Body of pancreas (tissue), 4 donors: ENCODE measurements at regions not wholly inside any gene's neighbourhood (a gene's known extent, or its start where the extent isn't known, plus 50 kb on each side); places are given as distances from the start of the nearest gene placed in this dataset.

Source experiments
- ATAC-seq: fragments of 150-250 bp; one replicate; pipeline ENCODE4 v1.9.1; 2016
- DNase-seq, 4 donors: peaks; one replicate each; pipeline ENCODE4 v3.0.0-alpha.2; 2019
- H3K27ac ChIP-seq, 4 donors: fragments of 200-600 bp; sonication (generic); 1 replicate in 3 of 4; 2 replicates in 1 of 4; pipeline versions ENCODE4 v1.5.1 to v1.6.1; 2016 to 2019; ENCODE audit warnings: mild to moderate bottlenecking in 1 of 4, mixed read lengths in 1 of 4, moderate library complexity in 1 of 4
- H3K27me3 ChIP-seq, 2 donors: fragments of 200-600 bp; sonication (generic); one replicate each; pipeline ENCODE4 v1.6.0; 2016; ENCODE audit warnings: mild to moderate bottlenecking in 1 of 2
- H3K36me3 ChIP-seq, 2 donors: fragments of 200-600 bp; sonication (generic); replicated peaks in 1 of 2; 2 replicates each; pipeline ENCODE4 v1.5.1; 2016; ENCODE audit warnings: low read depth in 2 of 2; ENCODE audit not compliant: insufficient read depth in 1 of 2
- H3K4me1 ChIP-seq: fragments of 200-600 bp; sonication (generic); one replicate; pipeline ENCODE4 v1.6.0; 2016
- H3K4me3 ChIP-seq, 2 donors: fragments of 200-600 bp; sonication (generic); 1 replicate in 1 of 2; 2 replicates in 1 of 2; pipeline ENCODE4 v1.5.1; 2016 to 2019
- H3K9me3 ChIP-seq, 3 donors: fragments of 200-600 bp; sonication (generic); 1 replicate in 2 of 3; 2 replicates in 1 of 3; pipeline ENCODE4 v1.5.1; 2016
- POLR2A ChIP-seq, 3 donors: fragments of 450-650 bp; IDR thresholded peaks; one replicate each; pipeline ENCODE4 v1.6.1; 2016; ENCODE audit warnings: antibody characterized with exemption in 3 of 3, mild to moderate bottlenecking in 2 of 3
- WGBS, 2 donors: methylation state at CpG; one replicate each; pipeline ENCODE4 v1.1.5; 2017; 5-methylcytosine and 5-hydroxymethylcytosine counted together
- intact Hi-C: fragments of 100-400 bp; cut with DNase I; formaldehyde crosslinking; loops from one replicate; pipeline ENCODE4 v1.15.1; 2023
- TF ChIP-seq, protein P1 (sequence below), 7 experiments: fragments of 450-650 bp in 4 of 7; fragments of 200-600 bp in 3 of 7; sonication (generic) in 3 of 7; IDR thresholded peaks; one replicate each; pipeline ENCODE4 v1.5.1; 2016 to 2019; ENCODE audit warnings: antibody characterized with exemption in 7 of 7

- no peaks in the 10 kb centered on the region for H3K4me1 ChIP-seq
- no peak overlapping the region for H3K27ac ChIP-seq
- WGBS, 2 donors, result 63 to 64% methylated on average over 1 of the region's 1 CpG
- no peak overlapping the region for H3K4me3 ChIP-seq
- intact Hi-C loops, result no loop called here
- ATAC-seq, result no peak
- no peaks in the 10 kb centered on the region for H3K9me3 ChIP-seq
- DNase-seq, result no peak
- no peaks in the 10 kb centered on the region for H3K27me3 ChIP-seq
- no peaks in the 10 kb centered on the region for H3K36me3 ChIP-seq
- TF ChIP-seq, protein P1, sequence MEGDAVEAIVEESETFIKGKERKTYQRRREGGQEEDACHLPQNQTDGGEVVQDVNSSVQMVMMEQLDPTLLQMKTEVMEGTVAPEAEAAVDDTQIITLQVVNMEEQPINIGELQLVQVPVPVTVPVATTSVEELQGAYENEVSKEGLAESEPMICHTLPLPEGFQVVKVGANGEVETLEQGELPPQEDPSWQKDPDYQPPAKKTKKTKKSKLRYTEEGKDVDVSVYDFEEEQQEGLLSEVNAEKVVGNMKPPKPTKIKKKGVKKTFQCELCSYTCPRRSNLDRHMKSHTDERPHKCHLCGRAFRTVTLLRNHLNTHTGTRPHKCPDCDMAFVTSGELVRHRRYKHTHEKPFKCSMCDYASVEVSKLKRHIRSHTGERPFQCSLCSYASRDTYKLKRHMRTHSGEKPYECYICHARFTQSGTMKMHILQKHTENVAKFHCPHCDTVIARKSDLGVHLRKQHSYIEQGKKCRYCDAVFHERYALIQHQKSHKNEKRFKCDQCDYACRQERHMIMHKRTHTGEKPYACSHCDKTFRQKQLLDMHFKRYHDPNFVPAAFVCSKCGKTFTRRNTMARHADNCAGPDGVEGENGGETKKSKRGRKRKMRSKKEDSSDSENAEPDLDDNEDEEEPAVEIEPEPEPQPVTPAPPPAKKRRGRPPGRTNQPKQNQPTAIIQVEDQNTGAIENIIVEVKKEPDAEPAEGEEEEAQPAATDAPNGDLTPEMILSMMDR (IDR thresholded peaks at IDR 0.05), result no peak
- no peak for TF ChIP-seq POLR2A (IDR thresholded peaks at IDR 0.05)
Measured at GRCh38 chr11:37647767-37648166, 1049.7 kb upstream of the RAG2 start.

DNA sequence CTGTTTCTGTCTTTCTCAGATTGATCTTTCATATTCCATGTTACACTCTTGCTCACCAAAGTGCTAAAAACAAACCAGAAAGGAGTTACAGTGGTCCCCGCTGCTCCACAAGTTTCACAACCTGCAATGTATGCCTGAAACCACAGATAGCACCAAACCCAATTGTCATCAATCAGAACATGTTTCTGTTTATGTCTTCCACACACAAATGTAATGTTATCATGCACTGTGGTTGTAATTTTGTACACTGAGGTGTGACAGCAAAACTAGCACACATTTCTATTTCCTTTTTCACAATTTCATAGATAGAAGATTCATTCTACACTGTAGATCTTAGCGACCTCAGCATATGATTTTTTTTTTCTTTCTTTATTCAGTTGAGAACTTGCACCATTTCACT, 1045.9 kb upstream of the RAG2 start:
- ATAC-seq, result no peak
- H3K36me3 ChIP-seq, result no peaks in the 10 kb centered on the region
- H3K4me3 ChIP-seq, result no peak overlapping the region
- WGBS, 2 donors, result 45 to 51% methylated on average over 2 of the region's 2 CpGs
- TF ChIP-seq, protein P1 (IDR thresholded peaks at IDR 0.05), result no peak
- no peak for TF ChIP-seq POLR2A (IDR thresholded peaks at IDR 0.05)
- H3K9me3 ChIP-seq, result peaks cover 0 to 3% (median 0%) of the 10 kb centered on the region in 3 donors
- H3K27ac ChIP-seq, result no peak overlapping the region
- DNase-seq, result no peak
- no peaks in the 10 kb centered on the region for H3K4me1 ChIP-seq
- intact Hi-C loops, result no loop called here
- H3K27me3 ChIP-seq, result no peaks in the 10 kb centered on the region

- no peak for DNase-seq
- Histone ChIP-seq H3K36me3 (no peaks in the 10 kb centered on the region), H3K27ac (no peak overlapping the region), H3K4me1 (no peaks in the 10 kb centered on the region), H3K4me3 (no peak overlapping the region), H3K27me3 (no peaks in the 10 kb centered on the region), H3K9me3 (peaks cover 0 to 3% (median 0%) of the 10 kb centered on the region in 3 donors)
- WGBS, 2 donors, result 31 to 46% methylated on average over 2 of the region's 2 CpGs
- no peak for ATAC-seq
- intact Hi-C loops, result no loop called here
- no peak for TF ChIP-seq POLR2A (IDR thresholded peaks at IDR 0.05)
- TF ChIP-seq, protein P1 (IDR thresholded peaks at IDR 0.05), result no peak
Measured at GRCh38 chr11:37642296-37642695, 1044.3 kb upstream of the RAG2 start.

DNA sequence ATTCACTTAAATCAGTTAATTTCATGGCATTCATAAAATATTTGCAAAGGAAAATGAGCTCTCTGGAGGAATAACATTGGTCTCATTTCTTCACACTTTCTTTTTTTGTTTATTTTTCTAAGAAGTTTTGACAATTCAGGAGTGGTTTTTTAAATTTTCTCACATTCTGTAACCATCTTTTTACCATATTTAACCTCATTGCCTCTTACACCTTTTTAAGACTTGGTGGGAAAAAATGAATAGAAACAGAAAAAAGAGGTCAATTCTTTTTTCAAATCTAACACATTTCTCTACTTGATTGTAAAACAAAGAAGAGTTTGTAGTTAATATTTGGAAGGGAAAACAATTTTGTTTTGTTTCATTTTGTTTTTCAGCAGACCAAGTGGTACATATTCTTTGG, 1034.7 kb upstream of the RAG2 start:
- no peak for ATAC-seq
- TF ChIP-seq, protein P1 (IDR thresholded peaks at IDR 0.05), result no peak
- TF ChIP-seq POLR2A (IDR thresholded peaks at IDR 0.05), result no peak
- H3K4me1 ChIP-seq, result no peaks in the 10 kb centered on the region

DNA sequence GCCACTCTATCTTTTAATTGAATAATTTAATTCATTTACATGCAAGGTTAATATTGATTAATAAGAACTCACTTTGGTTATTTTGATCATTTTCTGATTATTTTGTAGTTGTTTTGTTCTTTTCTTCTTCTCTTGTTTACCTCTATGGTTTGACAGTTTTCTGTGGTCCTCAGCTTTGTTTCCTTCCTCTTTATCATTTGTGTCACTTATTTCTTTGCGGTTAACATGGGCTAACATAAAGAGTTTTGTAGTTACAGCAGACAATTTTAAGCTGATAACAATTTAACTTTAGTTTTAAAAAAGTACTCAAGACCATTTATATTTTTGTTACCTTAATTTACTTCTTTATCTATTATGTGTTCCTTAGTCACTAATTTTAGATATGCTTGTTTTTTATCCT, 1032.8 kb upstream of the RAG2 start:
- intact Hi-C loops, result no loop called here
- no peaks in the 10 kb centered on the region for H3K27me3 ChIP-seq
- ATAC-seq (no peak), DNase-seq (no peak)
- H3K4me1 ChIP-seq, result no peaks in the 10 kb centered on the region
- H3K4me3 ChIP-seq, result no peak overlapping the region
- no peaks in the 10 kb centered on the region for H3K9me3 ChIP-seq
- no peaks in the 10 kb centered on the region for H3K36me3 ChIP-seq
- no peak for TF ChIP-seq POLR2A (IDR thresholded peaks at IDR 0.05)
- TF ChIP-seq, protein P1 (IDR thresholded peaks at IDR 0.05), result no peak
- WGBS, 2 donors, result 56 to 83% methylated on average over 1 of the region's 1 CpG
- no peak overlapping the region for H3K27ac ChIP-seq

More for the DNA sequence above, 1034.7 kb upstream of the RAG2 start:
- intact Hi-C loops, result no loop called here
- Histone ChIP-seq H3K4me3 (no peak overlapping the region), H3K27ac (no peak overlapping the region), H3K9me3 (no peaks in the 10 kb centered on the region), H3K27me3 (no peaks in the 10 kb centered on the region), H3K36me3 (no peaks in the 10 kb centered on the region)
- DNase-seq, result no peak
